Left renal cortex interstitium (tissue), 4 donors: ENCODE measurements at regions not wholly inside any gene's neighbourhood (a gene's known extent, or its start where the extent isn't known, plus 50 kb on each side); places are given as distances from the start of the nearest gene placed in this dataset.
"Not testable (repeated sequence)": the region's sequence is repeated elsewhere in the genome, so short reads cannot be mapped to it uniquely, and the experiment has no call there.

ENCODE experiments used
- DNase-seq, 4 donors: peaks; one replicate each; pipeline ENCODE4 v3.0.0-alpha.2; 2013; ENCODE audit warnings: low read depth in 4 of 4, low spot score in 2 of 4, missing footprints in 1 of 4

DNA sequence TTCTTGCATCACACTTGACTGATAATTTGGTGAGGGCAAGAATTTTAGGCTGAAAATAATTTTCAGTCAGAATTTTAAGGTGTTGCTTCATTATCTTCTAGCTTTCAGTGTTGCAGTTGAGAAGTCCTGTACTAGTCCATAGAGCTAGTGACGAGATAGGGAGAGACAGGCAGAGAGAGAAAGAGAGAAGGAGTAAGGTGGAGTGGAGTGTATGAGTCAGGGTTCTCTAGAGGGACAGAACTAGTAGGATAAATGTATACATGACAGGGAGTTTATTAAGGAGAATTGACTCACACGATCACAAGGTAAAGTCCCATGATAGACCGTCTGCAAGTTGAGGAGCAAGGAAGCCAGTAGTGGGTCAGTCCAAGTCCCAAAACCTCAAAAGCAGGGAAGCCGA lies 127.2 kb downstream of the UTP18 start:
- DNase-seq = no peak

DNA sequence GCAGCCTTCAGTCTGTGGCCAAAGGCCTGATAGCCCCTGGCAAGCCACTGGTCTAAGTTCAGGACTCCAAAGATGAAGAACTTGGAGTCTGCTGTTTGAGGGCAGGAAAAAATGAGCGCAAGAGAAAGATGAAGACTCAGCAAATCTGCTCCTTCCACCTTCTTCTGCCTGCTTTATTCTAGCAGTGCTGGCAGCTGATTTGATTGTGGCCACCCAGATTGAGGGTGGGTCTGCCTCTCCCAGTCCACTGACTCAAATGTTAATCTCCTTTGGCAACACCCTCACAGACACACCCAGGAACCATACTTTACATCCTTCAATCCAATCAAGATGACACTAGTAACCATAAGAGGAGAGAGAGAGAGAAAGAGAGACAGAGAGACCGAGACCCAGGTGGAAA lies 127.6 kb downstream of the UTP18 start:
- DNase-seq = no peak

DNA sequence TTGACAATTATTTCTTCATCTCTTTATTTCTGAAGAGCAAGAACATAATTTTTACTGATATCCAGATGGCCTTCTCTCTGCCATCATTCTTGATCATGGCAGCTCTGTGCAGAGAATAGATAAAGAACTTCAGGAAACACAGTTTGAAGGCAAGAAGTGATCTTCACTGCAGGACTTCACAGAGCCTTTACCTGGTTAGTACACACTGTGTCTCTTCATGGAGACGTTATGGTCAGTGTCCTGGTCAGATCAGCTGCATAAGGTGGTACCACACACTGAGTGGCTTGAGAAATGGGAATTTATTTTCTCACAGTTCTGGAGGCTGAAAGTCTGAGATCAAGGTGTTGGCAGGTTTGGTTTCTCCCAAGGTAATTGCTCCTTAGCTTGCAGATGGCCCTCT lies 129.5 kb downstream of the UTP18 start:
- no peak for DNase-seq

- no peak for DNase-seq
These were observed 131.8 kb downstream of the UTP18 start for GRCh38 chr17:51391982-51392654.

DNA sequence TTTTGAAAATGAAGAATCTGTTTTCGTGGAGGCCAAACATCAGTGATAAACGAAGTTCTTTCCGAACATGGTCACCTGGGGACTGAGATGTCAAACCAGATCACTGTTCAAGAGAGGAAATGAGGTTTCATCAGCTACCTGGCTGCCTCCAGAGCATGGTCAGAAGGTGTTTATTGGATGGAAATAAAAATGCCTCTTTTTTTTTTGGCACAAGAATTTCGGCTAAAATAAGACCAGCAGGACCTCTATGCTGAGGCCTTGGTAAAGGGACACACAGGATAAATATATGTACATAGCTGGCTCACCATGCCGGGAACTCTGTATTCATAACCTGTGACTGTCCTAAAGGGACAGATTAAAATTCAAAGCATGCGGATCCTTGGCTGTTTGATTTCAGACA lies 135.3 kb downstream of the UTP18 start:
- DNase-seq = no peak

DNA sequence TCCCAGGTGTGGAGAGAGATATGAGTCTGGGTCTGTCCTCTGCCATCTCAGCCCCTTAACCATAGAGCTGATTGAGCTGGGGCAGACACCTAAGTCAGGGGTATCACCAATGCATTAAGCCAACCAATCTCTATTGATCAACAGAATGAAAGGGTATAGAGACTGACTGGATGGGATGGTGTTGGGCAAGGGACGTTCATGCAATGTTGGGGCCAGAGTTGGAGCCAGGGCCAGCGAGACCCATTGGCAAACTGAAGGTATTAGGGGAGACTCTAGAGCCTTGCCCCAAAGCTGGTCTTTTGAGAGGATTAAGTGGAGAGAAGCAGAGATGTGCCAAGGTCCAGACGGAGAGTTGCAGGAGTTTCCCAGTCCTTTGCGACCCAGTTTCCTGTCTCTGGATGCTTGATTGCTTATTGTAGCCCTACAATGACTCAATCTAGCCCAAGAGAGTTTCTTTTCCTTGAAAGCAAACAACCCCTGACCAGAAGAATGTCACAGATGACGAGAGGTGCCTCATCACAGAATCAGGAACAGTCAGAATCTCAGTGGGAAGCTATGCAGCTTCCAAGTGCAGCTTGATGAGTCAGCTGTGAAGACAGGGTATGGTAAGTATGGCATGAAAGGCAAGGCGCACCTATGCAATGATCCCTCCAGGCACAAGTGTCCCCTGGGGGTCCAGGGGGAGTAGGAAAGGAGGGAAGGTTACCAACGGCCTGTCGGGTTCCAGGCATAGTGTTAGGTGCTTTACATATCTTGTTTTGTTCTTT lies 137.2 kb downstream of the UTP18 start:
- no peak for DNase-seq

- DNase-seq = no peak
These were observed 137.8 kb downstream of the UTP18 start for GRCh38 chr17:51398128-51398525.

- no peak for DNase-seq
These were observed 138.3 kb downstream of the UTP18 start for GRCh38 chr17:51398687-51399086.

GRCh38 chr17:51401279-51401678 lies 140.9 kb downstream of the UTP18 start:
- no peak for DNase-seq

- no peak for DNase-seq
These were observed 142.6 kb downstream of the UTP18 start for GRCh38 chr17:51402899-51403298.

GRCh38 chr17:51407576-51407975 lies 147.2 kb downstream of the UTP18 start:
- DNase-seq = no peak

DNA sequence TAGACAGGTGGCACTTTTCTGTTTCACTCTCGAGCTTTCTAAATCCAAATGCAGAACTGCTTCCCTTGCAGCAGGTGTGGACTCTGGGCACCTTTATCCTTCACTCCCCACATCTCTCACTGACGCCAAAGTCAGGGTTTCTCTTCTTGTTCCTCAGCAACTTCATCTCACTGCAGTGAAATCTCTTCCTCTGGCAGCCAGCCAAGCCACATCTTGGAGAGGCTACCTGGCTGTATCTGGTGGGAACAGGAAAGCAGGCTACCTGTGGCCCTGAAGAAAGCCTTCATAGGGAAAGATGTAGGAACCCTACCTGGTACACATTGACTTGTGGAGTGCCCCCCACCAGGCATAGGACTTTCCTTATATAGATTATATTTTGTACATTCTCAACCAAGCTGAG lies 159.1 kb downstream of the UTP18 start:
- DNase-seq = no peak

DNA sequence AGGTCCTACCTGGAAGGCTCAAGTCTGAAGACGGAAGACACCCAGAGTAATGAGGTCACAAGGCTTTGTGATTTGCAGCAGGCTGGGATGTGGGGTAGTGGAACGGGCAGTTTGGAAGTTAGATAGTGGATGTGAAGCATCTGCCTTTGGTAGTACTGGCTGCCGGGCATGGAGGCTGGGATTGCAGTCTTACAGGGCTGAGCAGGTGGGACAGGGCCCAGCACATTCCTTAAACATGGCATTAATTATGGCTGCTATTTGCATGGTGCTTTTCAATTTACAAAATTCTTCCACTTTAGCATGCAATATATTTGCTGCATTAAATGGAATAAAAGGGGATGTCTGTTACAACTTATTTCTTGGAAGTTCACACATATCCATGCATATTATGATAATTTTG lies 161.2 kb downstream of the UTP18 start:
- no peak for DNase-seq

DNA sequence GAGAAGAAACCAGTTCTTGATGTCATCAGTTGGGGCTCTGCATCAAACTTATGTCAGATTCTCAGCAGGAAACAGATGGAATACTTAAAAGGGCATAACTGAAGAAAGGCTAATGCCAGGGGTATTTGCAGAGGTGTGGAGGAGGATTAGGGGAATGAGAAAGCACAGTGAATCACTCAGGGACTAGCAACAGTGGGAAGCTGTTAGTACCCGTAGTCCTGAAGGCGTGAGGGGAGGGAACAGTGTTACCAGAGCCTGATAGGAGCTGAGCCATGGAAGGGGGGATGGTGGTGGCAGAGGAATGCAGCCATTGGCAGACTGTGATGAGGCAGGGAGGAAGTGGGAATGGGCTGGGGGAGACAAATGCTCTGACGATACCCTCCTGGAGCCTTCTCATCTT lies 162.3 kb downstream of the UTP18 start:
- DNase-seq = no peak

DNA sequence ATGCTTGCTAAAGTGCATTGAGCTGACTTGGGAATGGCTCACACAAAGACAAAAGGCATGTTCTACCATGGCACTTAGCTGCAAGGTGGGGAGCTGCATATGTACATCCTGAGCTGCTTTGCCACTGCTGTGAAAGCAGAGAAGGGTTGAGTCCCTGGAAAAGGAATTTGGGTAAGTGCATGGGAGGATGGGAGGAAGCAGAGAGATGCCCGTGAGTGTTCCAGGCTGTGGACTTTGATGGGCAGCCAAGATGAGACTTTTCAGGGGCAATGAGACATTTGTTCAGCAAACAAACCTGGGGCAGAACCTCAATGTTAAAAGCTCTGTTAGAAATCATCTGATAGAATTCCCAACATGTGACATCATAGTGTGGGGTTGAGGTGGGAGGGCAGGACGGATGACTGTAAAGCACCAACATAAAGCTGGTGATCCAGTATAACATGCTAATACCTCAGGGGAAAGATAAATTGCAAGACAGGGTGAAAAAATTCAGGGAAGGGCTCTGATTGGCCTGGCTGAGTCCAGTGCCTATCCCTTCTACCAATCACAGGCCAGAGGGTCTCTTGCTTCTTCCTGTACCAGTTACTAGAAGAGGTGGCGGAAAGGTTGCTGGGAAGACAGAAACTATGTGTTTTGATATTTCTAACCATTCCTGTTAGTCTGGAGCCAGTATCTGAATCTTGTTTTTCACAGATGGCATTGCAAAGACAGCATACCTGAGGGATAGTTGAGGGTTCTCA lies 163.2 kb downstream of the UTP18 start:
- no peak for DNase-seq

- no peak for DNase-seq
These were observed 165.4 kb downstream of the UTP18 start for GRCh38 chr17:51425773-51426172.

GRCh38 chr17:51427323-51427811 lies 167.0 kb downstream of the UTP18 start:
- DNase-seq = no peak

- DNase-seq = no peak
These were observed 167.5 kb downstream of the UTP18 start for GRCh38 chr17:51427856-51428255.

- DNase-seq = no peak
These were observed 168.5 kb downstream of the UTP18 start for GRCh38 chr17:51428668-51429495.

GRCh38 chr17:51429938-51430337 lies 169.6 kb downstream of the UTP18 start:
- DNase-seq = not testable (repeated sequence)

GRCh38 chr17:51430591-51430990 lies 170.2 kb downstream of the UTP18 start:
- DNase-seq = no peak
